Sciatic nerve (tissue), 2 donors: ENCODE measurements at regions not wholly inside any gene's neighbourhood (a gene's known extent, or its start where the extent isn't known, plus 50 kb on each side); places are given as distances from the start of the nearest gene placed in this dataset.
"Not testable (repeated sequence)": the region's sequence is repeated elsewhere in the genome, so short reads cannot be mapped to it uniquely, and the experiment has no call there.

ENCODE experiments used
- ATAC-seq: fragments of 200-7000 bp; cut with Tn5 transposase; one replicate; pipeline ENCODE4 v1.9.1; 2020; ENCODE audit warnings: mild to moderate bottlenecking, moderate library complexity
- DNase-seq: peaks from one replicate; pipeline ENCODE4 v3.0.0-alpha.2; 2020; ENCODE audit warnings: low spot score
- intact Hi-C: fragments of 100-400 bp; cut with DNase I; formaldehyde crosslinking; loops from one replicate; pipeline ENCODE4 v1.14.2; 2022
- donor health status: DM: no; HTN: no; CAD: no.
- donor health status: DM: no; HTN: no; CAD: no.

- DNase-seq (no peak), ATAC-seq (no peak)
- intact Hi-C loops = no loop called here
Measured at GRCh38 chr13:55566779-55567178, 1573.9 kb upstream of the PRR20A start.

GRCh38 chr13:55567721-55568625 is 1572.7 kb upstream of the PRR20A start:
- ATAC-seq = no peak
- intact Hi-C loops = no loop called here
- DNase-seq = no peak

- ATAC-seq = no peak
- intact Hi-C loops = no loop called here
- DNase-seq = no peak
Measured at GRCh38 chr13:55569082-55569481, 1571.6 kb upstream of the PRR20A start.

DNA sequence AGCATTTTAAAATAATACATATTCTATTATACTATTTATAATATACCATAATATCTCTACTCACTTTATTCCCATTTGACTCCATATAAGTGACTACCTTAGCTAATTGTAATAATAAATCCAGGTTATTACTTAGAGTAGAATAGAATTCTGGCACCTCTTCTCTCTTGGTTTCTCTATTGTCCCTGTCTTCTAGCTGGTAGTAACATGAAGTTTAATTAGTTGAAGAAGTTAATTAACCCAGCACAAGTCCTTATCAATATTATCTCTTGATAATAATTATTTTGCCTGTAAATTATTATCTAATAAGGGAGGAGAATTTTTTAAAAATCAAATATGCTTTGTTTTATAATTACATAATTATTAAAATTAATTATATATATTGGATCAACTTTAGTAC is 1571.2 kb upstream of the PRR20A start:
- DNase-seq (no peak), ATAC-seq (no peak)
- intact Hi-C loops = no loop called here

GRCh38 chr13:55570371-55570770 is 1570.3 kb upstream of the PRR20A start:
- intact Hi-C loops = no loop called here

GRCh38 chr13:55571237-55571867 is 1569.4 kb upstream of the PRR20A start:
- no peak for ATAC-seq
- intact Hi-C loops = no loop called here
- no peak for DNase-seq

More at GRCh38 chr13:55570371-55570770, 1570.3 kb upstream of the PRR20A start:
- DNase-seq (no peak), ATAC-seq (no peak)

DNA sequence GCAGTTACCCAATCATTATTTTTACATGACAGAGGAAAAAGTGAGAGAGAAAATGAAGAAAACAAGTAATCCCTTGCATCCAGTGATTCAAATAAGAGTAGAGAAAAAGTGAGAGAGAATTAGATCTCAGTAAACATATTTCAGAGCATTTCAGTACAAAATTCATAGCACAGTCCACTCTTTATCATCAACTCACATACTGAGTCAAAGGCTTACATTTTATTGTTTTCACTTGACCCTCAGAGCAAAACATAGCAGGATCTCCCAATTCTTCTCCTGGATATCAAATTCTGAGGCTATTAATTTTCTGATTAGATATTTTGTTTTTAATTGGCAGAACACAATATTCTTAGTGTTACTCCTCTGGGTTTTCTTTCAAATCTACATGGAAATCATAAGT is 1568.3 kb upstream of the PRR20A start:
- no peak for ATAC-seq
- intact Hi-C loops = no loop called here
- no peak for DNase-seq

DNA sequence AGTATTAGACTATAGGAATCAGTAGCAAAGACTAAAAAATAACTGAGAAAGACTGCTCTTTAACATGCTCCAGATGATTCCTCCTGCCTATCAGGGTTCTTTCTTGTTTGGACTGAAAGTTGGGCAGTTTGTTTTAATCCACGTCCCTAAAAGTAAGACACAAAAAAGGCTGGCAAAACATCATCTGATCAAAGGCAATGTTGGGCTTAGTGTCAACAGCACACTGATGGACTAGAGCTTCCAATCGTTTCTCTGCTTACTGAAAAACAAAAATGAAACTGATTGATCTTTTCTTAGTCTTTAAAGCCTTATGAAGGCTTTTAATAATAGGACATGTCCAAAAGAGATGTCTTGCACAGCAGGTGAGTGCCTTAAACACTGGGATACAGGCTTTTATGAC is 1567.9 kb upstream of the PRR20A start:
- DNase-seq (no peak), ATAC-seq (no peak)
- intact Hi-C loops = no loop called here

DNA sequence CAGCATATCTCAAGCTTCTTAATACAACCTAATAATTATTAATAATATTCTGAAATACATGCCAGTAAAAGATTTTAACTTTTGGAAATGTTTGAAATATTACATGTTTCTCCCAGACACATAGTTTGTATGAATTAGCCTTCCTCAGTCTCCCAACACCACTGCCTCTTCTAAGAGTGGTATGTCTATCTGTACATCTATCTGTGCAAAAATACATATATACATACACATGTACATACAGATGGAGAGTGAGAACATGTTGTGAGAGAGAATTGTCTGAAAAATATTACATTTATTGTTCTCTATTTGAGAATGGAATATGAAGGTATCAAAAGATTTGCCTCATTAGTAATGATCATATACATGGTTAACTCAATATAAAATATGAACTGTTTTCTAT is 1567.2 kb upstream of the PRR20A start:
- intact Hi-C loops = no loop called here

GRCh38 chr13:55576389-55576788 is 1564.3 kb upstream of the PRR20A start:
- DNase-seq = no peak
- peak; percentile 15 for ATAC-seq
- intact Hi-C loops = no loop called here

More for the DNA sequence above, 1567.2 kb upstream of the PRR20A start:
- DNase-seq (no peak), ATAC-seq (no peak)

DNA sequence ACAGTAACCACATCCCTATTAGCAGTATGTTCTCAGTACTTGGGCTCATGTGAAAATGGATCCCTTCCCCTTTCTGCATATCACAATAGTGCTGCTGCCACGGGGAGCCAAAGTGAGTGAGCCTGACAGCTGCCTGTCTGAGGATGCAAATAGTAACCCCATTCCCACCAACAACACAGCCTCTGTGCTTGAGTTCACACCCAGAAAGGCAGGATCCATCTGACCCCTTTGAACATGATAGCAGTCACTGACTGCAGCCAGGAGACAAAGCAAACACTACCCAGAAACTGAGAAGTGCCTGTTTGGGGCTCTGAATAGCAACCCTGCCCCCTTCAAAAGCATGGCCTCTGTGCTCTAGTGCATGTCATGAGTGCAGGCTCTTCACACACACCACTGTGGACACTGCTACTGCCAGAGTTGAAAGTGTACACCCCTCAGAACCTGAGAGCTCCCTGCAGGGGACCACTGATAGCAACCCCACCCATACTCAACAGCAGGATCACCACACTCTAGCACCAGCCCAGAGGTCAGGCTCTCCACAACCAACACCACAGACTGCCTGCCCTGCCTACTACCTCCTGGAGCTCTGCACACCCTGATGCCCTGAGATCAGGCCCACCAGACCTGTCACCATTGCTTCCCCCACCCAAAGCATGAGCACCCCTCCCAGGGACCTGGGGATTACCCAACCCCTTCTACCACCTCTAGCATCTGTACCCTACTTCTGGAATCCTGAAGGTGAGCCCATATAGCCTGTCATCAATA is 1563.5 kb upstream of the PRR20A start:
- DNase-seq (no peak), ATAC-seq (no peak)
- intact Hi-C loops = no loop called here

DNA sequence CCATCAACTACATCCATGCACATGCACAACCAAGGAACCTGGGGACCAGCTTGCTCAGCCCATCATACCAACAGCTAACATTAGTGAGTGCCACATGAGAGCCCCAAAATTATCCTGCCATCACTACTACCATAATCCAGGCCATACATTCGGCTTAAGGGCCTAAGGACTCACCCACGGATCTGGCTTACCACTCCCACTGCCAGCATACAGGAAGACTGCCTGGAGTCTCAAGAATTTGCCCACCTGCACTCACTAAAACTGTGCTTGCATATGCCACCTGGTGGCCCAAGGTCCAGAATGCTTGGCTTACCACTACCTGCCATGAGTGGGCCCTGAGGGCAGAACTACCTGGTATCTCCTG is 1562.9 kb upstream of the PRR20A start:
- ATAC-seq (no peak), DNase-seq (no peak)
- intact Hi-C loops = no loop called here

GRCh38 chr13:55582294-55582693 is 1558.4 kb upstream of the PRR20A start:
- DNase-seq, intact Hi-C loops, ATAC-seq: not testable (repeated sequence)

GRCh38 chr13:55583953-55584593 is 1556.6 kb upstream of the PRR20A start:
- DNase-seq (no peak), ATAC-seq (no peak)
- intact Hi-C loops = no loop called here

DNA sequence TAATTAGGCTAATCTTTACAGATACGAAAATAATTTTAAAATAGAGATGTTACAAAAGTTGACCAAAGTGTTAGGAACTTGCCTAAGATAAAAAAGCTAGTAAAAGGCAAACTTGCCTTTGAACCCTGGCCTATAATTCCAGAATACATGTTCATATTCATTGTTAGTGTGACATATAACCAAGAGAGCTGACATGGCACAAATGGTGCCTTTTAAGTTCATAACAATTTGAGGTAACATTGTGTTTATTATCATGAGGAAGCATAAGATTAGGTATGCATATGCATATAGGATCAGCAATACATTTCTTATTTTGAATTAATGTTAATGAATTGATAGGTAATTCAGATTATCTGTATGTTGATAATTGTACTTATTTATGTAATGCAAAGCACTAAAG is 1537.9 kb upstream of the PRR20A start:
- intact Hi-C loops = no loop called here
- ATAC-seq = no peak

GRCh38 chr13:55606045-55606665 is 1534.6 kb upstream of the PRR20A start:
- no peak for ATAC-seq
- DNase-seq = no peak
- intact Hi-C loops = no loop called here

More for the DNA sequence above, 1537.9 kb upstream of the PRR20A start:
- DNase-seq = no peak

DNA sequence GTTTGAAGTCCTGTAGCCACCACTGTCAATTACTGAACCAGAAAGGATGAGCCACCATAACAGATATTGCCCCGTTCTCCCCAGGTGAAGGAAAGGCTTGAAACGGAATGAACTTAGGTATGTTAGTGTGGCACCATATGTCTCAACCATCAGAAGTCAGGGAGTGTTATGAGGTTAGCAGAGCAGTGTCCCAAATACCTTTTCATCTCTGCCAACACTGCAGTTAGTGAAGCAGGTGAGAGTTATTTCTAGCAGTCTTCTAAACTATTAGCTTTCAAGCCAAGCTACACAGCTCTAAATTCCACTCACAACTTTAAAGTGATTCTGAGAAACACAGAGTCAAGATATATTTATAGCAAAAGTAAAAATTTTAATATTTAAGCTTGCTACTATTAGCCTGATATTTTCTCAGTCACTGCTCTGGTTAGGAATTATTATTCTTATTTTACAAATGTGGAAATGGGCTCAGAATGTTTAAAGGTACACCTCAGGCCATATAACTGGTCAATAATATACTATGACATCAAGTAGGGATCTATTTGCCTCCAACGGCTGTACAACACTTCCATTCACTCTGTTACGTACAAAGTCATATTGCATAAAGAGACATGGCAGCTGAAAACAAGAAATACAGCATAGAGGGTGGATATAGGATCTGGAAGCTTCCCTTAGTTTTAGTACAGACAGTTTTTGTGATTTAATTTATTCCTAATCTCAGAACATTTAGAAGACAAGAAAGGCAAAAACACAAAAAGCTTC is 1527.1 kb upstream of the PRR20A start:
- DNase-seq (no peak), ATAC-seq (no peak)
- intact Hi-C loops = no loop called here

DNA sequence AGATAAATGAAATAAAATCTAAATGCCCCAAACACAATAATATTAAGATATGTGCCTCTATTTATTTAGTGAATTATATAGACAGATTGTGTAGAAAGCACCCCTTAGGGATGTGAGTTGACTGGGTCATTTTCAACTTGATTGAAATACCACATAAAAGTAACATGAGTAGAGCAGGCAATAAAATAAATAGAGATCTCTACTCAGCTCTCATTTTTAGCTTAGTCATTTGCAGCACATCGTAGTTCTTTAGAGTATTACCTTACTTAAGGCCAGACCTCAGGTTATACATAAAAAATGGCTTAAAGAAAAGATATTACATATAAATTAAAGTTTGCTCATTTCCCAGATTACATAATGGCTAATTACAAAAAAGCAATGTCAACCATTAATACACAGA is 1525.6 kb upstream of the PRR20A start:
- DNase-seq (no peak), ATAC-seq (no peak)
- intact Hi-C loops = no loop called here
